ENCODE measurements at regions not wholly inside any gene's neighbourhood (a gene's known extent, or its start where the extent isn't known, plus 50 kb on each side); places are given as distances from the start of the nearest gene placed in this dataset.

GRCh38 chr22:22398530-22399327 is 109.8 kb downstream of the ZNF280B start:
- no peaks in the 10 kb centered on the region for H3K4me1 Mint-ChIP-seq (ENCODE audit: low read depth in 2 of 2)
- no peak overlapping the region for H3K4me3 Mint-ChIP-seq
- no peak for DNase-seq (ENCODE audit: low spot score)
- H3K9me3 Mint-ChIP-seq, result no peaks in the 10 kb centered on the region
- no peak for ATAC-seq
- H3K27me3 Mint-ChIP-seq, result peaks cover 5 to 27% of the 10 kb centered on the region in 2 donors
- no peak overlapping the region for H3K27ac Mint-ChIP-seq
- H3K36me3 Mint-ChIP-seq, result no peaks in the 10 kb centered on the region

GRCh38 chr22:22400099-22400498 is 108.4 kb downstream of the ZNF280B start:
- H3K27me3 Mint-ChIP-seq, result peaks cover 3 to 25% of the 10 kb centered on the region in 2 donors
- ATAC-seq (no peak), DNase-seq (ENCODE audit: low spot score) (no peak)
- H3K9me3 Mint-ChIP-seq, result no peaks in the 10 kb centered on the region
- H3K4me3 Mint-ChIP-seq, result no peak overlapping the region
- no peak overlapping the region for H3K27ac Mint-ChIP-seq
- H3K36me3 Mint-ChIP-seq, result no peaks in the 10 kb centered on the region
- H3K4me1 Mint-ChIP-seq (ENCODE audit: low read depth in 2 of 2), result no peaks in the 10 kb centered on the region

- no peaks in the 10 kb centered on the region for H3K36me3 Mint-ChIP-seq
- no peak overlapping the region for H3K4me3 Mint-ChIP-seq
- no peak overlapping the region for H3K27ac Mint-ChIP-seq
- H3K4me1 Mint-ChIP-seq (ENCODE audit: low read depth in 2 of 2), result no peaks in the 10 kb centered on the region
- ATAC-seq, result no peak
- H3K27me3 Mint-ChIP-seq, result peaks cover 5 to 25% of the 10 kb centered on the region in 2 donors
- no peaks in the 10 kb centered on the region for H3K9me3 Mint-ChIP-seq
- DNase-seq (ENCODE audit: low spot score), result no peak
Observed at GRCh38 chr22:22400964-22401363, 107.6 kb downstream of the ZNF280B start.

- ATAC-seq, result no peak
- peaks cover 7 to 28% of the 10 kb centered on the region in 2 donors for H3K27me3 Mint-ChIP-seq
- no peaks in the 10 kb centered on the region for H3K4me1 Mint-ChIP-seq (ENCODE audit: low read depth in 2 of 2)
- no peaks in the 10 kb centered on the region for H3K9me3 Mint-ChIP-seq
- no peak overlapping the region for H3K27ac Mint-ChIP-seq
- DNase-seq (ENCODE audit: low spot score), result no peak
- no peak overlapping the region for H3K4me3 Mint-ChIP-seq
- H3K36me3 Mint-ChIP-seq, result no peaks in the 10 kb centered on the region
Observed at GRCh38 chr22:22401381-22401780, 107.2 kb downstream of the ZNF280B start.

- DNase-seq (ENCODE audit: low spot score) (no peak), ATAC-seq (no peak)
- Mint-ChIP-seq H3K9me3 (no peaks in the 10 kb centered on the region), H3K27ac (no peak overlapping the region), H3K27me3 (peaks cover 14 to 18% of the 10 kb centered on the region in 2 donors), H3K4me3 (no peak overlapping the region), H3K4me1 (ENCODE audit: low read depth in 2 of 2) (no peaks in the 10 kb centered on the region), H3K36me3 (no peaks in the 10 kb centered on the region)
Observed at GRCh38 chr22:22403306-22403705, 105.2 kb downstream of the ZNF280B start.

GRCh38 chr22:22403771-22404170 is 104.8 kb downstream of the ZNF280B start:
- peak in 1 of 2 donors; percentile 52 for ATAC-seq
- Mint-ChIP-seq H3K36me3 (no peaks in the 10 kb centered on the region), H3K9me3 (no peaks in the 10 kb centered on the region), H3K27me3 (peaks cover 19 to 21% of the 10 kb centered on the region in 2 donors), H3K4me3 (no peak overlapping the region), H3K27ac (no peak overlapping the region), H3K4me1 (ENCODE audit: low read depth in 2 of 2) (no peaks in the 10 kb centered on the region)
- no peak for DNase-seq (ENCODE audit: low spot score)

- Mint-ChIP-seq H3K4me3 (no peak overlapping the region), H3K27ac (no peak overlapping the region), H3K27me3 (peaks cover 21% of the 10 kb centered on the region in 2 donors), H3K4me1 (ENCODE audit: low read depth in 2 of 2) (no peaks in the 10 kb centered on the region), H3K9me3 (no peaks in the 10 kb centered on the region), H3K36me3 (no peaks in the 10 kb centered on the region)
- DNase-seq (ENCODE audit: low spot score) (no peak), ATAC-seq (no peak)
Observed at GRCh38 chr22:22404598-22405284, 103.8 kb downstream of the ZNF280B start.

GRCh38 chr22:22406445-22407027 is 102.0 kb downstream of the ZNF280B start:
- Mint-ChIP-seq H3K4me3 (no peak overlapping the region), H3K4me1 (ENCODE audit: low read depth in 2 of 2) (no peaks in the 10 kb centered on the region), H3K9me3 (no peaks in the 10 kb centered on the region), H3K27me3 (peaks cover 27 to 30% of the 10 kb centered on the region in 2 donors), H3K27ac (no peak overlapping the region), H3K36me3 (no peaks in the 10 kb centered on the region)
- ATAC-seq, result no peak
- no peak for DNase-seq (ENCODE audit: low spot score)

GRCh38 chr22:22407061-22407460 is 101.5 kb downstream of the ZNF280B start:
- Mint-ChIP-seq H3K4me3 (no peak overlapping the region), H3K36me3 (no peaks in the 10 kb centered on the region), H3K4me1 (ENCODE audit: low read depth in 2 of 2) (no peaks in the 10 kb centered on the region), H3K27ac (no peak overlapping the region), H3K9me3 (no peaks in the 10 kb centered on the region), H3K27me3 (peaks cover 27 to 35% of the 10 kb centered on the region in 2 donors)
- ATAC-seq (no peak), DNase-seq (ENCODE audit: low spot score) (no peak)

- no peaks in the 10 kb centered on the region for H3K9me3 Mint-ChIP-seq
Observed at GRCh38 chr22:22408269-22408668, 100.3 kb downstream of the ZNF280B start.

GRCh38 chr22:22408731-22409696 is 99.5 kb downstream of the ZNF280B start:
- peak; percentile 10 to 21 for ATAC-seq
- H3K27me3 Mint-ChIP-seq, result peaks cover 43 to 54% of the 10 kb centered on the region in 2 donors

More at GRCh38 chr22:22408269-22408668, 100.3 kb downstream of the ZNF280B start:
- ATAC-seq (no peak), DNase-seq (ENCODE audit: low spot score) (no peak)
- H3K27ac Mint-ChIP-seq, result no peak overlapping the region
- no peaks in the 10 kb centered on the region for H3K4me1 Mint-ChIP-seq (ENCODE audit: low read depth in 2 of 2)
- H3K4me3 Mint-ChIP-seq, result no peak overlapping the region
- peaks cover 38 to 47% of the 10 kb centered on the region in 2 donors for H3K27me3 Mint-ChIP-seq
- no peaks in the 10 kb centered on the region for H3K36me3 Mint-ChIP-seq

GRCh38 chr22:22410121-22410520 is 98.4 kb downstream of the ZNF280B start:
- Mint-ChIP-seq H3K27ac (no peak overlapping the region), H3K9me3 (no peaks in the 10 kb centered on the region), H3K4me3 (no peak overlapping the region), H3K27me3 (peaks cover 49 to 63% of the 10 kb centered on the region in 2 donors), H3K36me3 (no peaks in the 10 kb centered on the region), H3K4me1 (ENCODE audit: low read depth in 2 of 2) (no peaks in the 10 kb centered on the region)
- no peak for ATAC-seq
- DNase-seq (ENCODE audit: low spot score), result no peak

More at GRCh38 chr22:22408731-22409696, 99.5 kb downstream of the ZNF280B start:
- H3K9me3 Mint-ChIP-seq, result no peaks in the 10 kb centered on the region
- H3K4me3 Mint-ChIP-seq, result no peak overlapping the region
- DNase-seq (ENCODE audit: low spot score), result no peak
- no peaks in the 10 kb centered on the region for H3K4me1 Mint-ChIP-seq (ENCODE audit: low read depth in 2 of 2)
- H3K36me3 Mint-ChIP-seq, result no peaks in the 10 kb centered on the region
- H3K27ac Mint-ChIP-seq, result no peak overlapping the region

GRCh38 chr22:22410677-22411076 is 97.9 kb downstream of the ZNF280B start:
- DNase-seq (ENCODE audit: low spot score) (no peak), ATAC-seq (no peak)
- Mint-ChIP-seq H3K9me3 (no peaks in the 10 kb centered on the region), H3K4me3 (no peak overlapping the region), H3K4me1 (ENCODE audit: low read depth in 2 of 2) (no peaks in the 10 kb centered on the region), H3K36me3 (no peaks in the 10 kb centered on the region), H3K27me3 (peaks cover 50 to 62% of the 10 kb centered on the region in 2 donors), H3K27ac (no peak overlapping the region)
